ENCODE measurements at regions not wholly inside any gene's neighbourhood (a gene's known extent, or its start where the extent isn't known, plus 50 kb on each side); places are given as distances from the start of the nearest gene placed in this dataset.

DNA sequence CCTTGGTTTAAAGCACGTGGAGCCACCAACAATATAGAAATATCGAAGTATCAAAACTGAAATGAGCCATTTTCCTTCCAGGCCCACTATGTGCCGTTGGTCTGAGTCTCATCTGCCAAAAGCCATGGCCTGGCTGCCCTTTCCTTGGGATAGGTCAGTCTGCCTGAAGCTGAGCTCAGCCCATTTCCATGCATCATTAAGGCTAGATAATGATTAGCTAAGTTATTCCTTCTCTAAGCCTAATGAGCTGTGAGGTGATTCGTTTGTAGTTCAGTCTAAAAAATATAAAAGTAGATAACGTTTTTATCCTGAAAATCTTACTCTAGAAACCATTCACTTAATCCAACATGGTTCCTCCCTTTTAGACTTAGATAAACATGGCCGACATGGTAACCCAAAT is 936.2 kb upstream of the LCORL start:
- H3K27me3 ChIP-seq (ENCODE audit: control insufficient read depth in 1 of 2, insufficient read depth in 2 of 2, low read length in 2 of 2): no peaks in the 10 kb centered on the region
- no peaks in the 10 kb centered on the region for H3K9me3 ChIP-seq (ENCODE audit: control insufficient read depth in 2 of 2, low read length in 2 of 2)
- no peak overlapping the region for H3K4me3 ChIP-seq (ENCODE audit: low read length in 2 of 2)
- H3K27ac ChIP-seq (ENCODE audit: low read length): no peak overlapping the region
- H3K36me3 ChIP-seq (ENCODE audit: control insufficient read depth in 2 of 2, insufficient read depth in 2 of 2, low read length in 2 of 2): no peaks in the 10 kb centered on the region
- H3K4me1 ChIP-seq (ENCODE audit: control insufficient read depth, insufficient read depth, low read length): no peaks in the 10 kb centered on the region
- no peak overlapping the region for H3K9ac ChIP-seq (ENCODE audit: low read length in 2 of 2)

DNA sequence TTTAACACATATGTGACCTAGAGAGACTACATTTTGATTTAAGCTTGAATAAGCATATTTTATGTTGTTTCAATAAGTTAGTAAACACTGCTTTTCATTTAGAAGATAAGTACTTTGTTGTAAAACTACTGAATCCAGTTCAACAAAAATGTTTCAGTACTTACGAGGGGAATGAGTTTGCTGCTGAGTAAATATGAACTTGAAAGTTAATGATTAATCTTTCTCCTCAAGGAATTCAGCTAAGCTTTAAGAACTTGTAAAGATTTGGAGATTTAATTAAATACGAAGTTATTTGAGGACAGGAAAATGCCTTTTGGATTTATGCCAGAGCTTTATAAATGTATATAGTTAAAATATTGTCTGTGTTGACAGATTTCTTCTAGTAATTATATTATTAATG is 933.0 kb upstream of the LCORL start:
- no peak overlapping the region for H3K27ac ChIP-seq (ENCODE audit: low read length)
- H3K4me3 ChIP-seq (ENCODE audit: low read length in 2 of 2): no peak overlapping the region
- H3K9me3 ChIP-seq (ENCODE audit: control insufficient read depth in 2 of 2, low read length in 2 of 2): no peaks in the 10 kb centered on the region
- H3K4me1 ChIP-seq (ENCODE audit: control insufficient read depth, insufficient read depth, low read length): no peaks in the 10 kb centered on the region
- no peaks in the 10 kb centered on the region for H3K36me3 ChIP-seq (ENCODE audit: control insufficient read depth in 2 of 2, insufficient read depth in 2 of 2, low read length in 2 of 2)
- H3K27me3 ChIP-seq (ENCODE audit: control insufficient read depth in 1 of 2, insufficient read depth in 2 of 2, low read length in 2 of 2): no peaks in the 10 kb centered on the region
- no peak overlapping the region for H3K9ac ChIP-seq (ENCODE audit: low read length in 2 of 2)

DNA sequence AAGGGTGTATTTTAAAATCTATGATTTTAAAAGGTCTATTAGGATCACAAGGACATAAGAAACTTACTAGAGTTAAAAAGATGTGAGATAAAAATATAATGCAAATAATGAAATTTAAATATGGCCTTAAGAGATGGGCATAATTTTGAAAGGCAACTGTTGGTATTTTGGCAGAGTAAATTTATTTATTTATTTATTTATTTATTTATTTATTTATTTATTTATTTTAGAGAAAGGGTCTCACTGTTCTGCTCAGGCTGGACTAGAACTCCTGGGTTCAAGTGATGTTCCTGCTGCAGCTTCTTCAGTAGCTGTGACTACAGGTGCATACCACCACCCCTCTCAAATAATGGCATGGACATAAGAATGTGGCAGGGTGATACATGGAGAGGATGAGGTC is 932.1 kb upstream of the LCORL start:
- Histone ChIP-seq H3K36me3 (ENCODE audit: control insufficient read depth in 2 of 2, insufficient read depth in 2 of 2, low read length in 2 of 2) (no peaks in the 10 kb centered on the region), H3K27ac (ENCODE audit: low read length) (no peak overlapping the region), H3K9ac (ENCODE audit: low read length in 2 of 2) (no peak overlapping the region), H3K4me3 (ENCODE audit: low read length in 2 of 2) (no peak overlapping the region), H3K9me3 (ENCODE audit: control insufficient read depth in 2 of 2, low read length in 2 of 2) (no peaks in the 10 kb centered on the region), H3K4me1 (ENCODE audit: control insufficient read depth, insufficient read depth, low read length) (no peaks in the 10 kb centered on the region), H3K27me3 (ENCODE audit: control insufficient read depth in 1 of 2, insufficient read depth in 2 of 2, low read length in 2 of 2) (no peaks in the 10 kb centered on the region)

DNA sequence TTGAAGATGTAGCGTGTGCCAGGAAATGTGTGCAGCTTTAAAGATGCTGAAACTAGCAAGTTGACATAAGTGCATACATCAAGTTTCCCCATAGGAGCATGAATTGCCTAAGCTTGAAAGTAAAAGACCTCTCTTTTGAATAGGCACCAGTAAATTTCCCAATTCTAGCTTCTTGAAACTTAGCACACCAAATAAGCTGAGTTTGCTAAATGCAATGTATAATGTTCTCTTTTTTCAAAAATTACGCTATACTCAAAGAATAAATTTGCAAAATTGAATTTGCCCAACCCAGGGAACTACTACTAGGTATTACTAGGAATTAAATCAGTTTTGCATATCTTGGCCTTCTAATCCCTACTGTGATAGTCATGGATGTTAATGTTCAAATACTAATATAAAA is 923.9 kb upstream of the LCORL start:
- H3K4me3 ChIP-seq (ENCODE audit: low read length in 2 of 2): no peak overlapping the region
- no peak overlapping the region for H3K9ac ChIP-seq (ENCODE audit: low read length in 2 of 2)
- H3K27ac ChIP-seq (ENCODE audit: low read length): no peak overlapping the region
- H3K9me3 ChIP-seq (ENCODE audit: control insufficient read depth in 2 of 2, low read length in 2 of 2): no peaks in the 10 kb centered on the region
- H3K36me3 ChIP-seq (ENCODE audit: control insufficient read depth in 2 of 2, insufficient read depth in 2 of 2, low read length in 2 of 2): no peaks in the 10 kb centered on the region
- H3K27me3 ChIP-seq (ENCODE audit: control insufficient read depth in 1 of 2, insufficient read depth in 2 of 2, low read length in 2 of 2): no peaks in the 10 kb centered on the region
- H3K4me1 ChIP-seq (ENCODE audit: control insufficient read depth, insufficient read depth, low read length): no peaks in the 10 kb centered on the region

DNA sequence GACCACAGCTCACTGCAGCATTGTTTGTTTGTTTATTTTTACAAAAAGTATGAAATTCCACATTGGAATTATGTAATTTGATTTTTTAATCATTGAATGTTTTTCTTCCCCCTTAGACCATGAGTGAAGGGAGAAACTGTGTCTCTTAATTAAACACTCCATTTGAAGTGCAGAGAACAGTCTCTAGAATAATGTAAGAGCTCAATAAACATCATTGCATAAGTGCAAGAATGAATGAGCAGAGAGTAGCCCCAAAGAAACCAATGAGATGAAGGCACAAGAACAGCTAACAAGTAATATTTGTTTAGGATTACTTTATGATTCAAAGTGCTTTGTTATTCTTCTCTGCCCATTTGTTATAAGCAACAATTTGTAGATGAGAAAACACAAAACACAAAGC is 921.3 kb upstream of the LCORL start:
- Histone ChIP-seq H3K4me1 (ENCODE audit: control insufficient read depth, insufficient read depth, low read length) (no peaks in the 10 kb centered on the region), H3K4me3 (ENCODE audit: low read length in 2 of 2) (no peak overlapping the region), H3K27me3 (ENCODE audit: control insufficient read depth in 1 of 2, insufficient read depth in 2 of 2, low read length in 2 of 2) (no peaks in the 10 kb centered on the region), H3K9me3 (ENCODE audit: control insufficient read depth in 2 of 2, low read length in 2 of 2) (no peaks in the 10 kb centered on the region), H3K9ac (ENCODE audit: low read length in 2 of 2) (no peak overlapping the region), H3K36me3 (ENCODE audit: control insufficient read depth in 2 of 2, insufficient read depth in 2 of 2, low read length in 2 of 2) (no peaks in the 10 kb centered on the region), H3K27ac (ENCODE audit: low read length) (no peak overlapping the region)

DNA sequence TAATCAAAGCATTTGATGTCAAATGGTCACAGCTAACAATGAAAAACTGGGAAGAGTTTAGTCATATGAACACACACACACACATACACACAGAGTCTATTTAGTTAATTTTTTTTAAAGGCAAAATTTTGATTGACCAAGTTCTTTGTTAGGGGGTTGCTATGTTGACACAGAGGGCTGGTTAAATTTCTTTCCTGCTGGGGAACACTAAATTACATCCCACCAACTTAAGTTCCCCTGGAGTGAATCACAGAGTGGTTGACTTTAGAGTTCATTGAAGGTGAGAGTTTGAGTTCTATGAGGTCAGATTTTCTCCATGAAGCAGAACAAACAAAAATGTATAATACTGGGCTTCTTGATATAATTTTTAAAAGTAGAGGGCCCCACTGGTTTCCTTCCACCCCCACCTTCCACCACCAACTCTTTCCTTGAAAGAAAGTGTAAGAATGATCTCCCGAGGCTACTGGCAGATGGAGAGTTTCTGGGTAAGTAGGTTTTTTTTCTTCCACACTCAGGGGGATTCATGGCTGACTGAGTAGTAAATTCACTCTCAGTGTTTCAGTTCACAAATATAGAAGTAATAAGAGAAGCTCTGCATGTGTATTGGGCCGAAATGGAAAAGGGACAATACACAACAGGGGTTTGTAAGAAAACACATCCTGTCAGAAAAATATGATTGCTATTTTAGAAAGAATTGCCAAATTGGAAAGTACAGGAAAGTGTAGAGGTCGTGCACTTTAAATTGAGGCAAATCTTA is 917.0 kb upstream of the LCORL start:
- H3K36me3 ChIP-seq (ENCODE audit: control insufficient read depth in 2 of 2, insufficient read depth in 2 of 2, low read length in 2 of 2): no peaks in the 10 kb centered on the region
- no peaks in the 10 kb centered on the region for H3K4me1 ChIP-seq (ENCODE audit: control insufficient read depth, insufficient read depth, low read length)
- H3K9me3 ChIP-seq (ENCODE audit: control insufficient read depth in 2 of 2, low read length in 2 of 2): no peaks in the 10 kb centered on the region
- H3K27ac ChIP-seq (ENCODE audit: low read length): no peak overlapping the region
- no peak overlapping the region for H3K9ac ChIP-seq (ENCODE audit: low read length in 2 of 2)
- no peak overlapping the region for H3K4me3 ChIP-seq (ENCODE audit: low read length in 2 of 2)
- no peaks in the 10 kb centered on the region for H3K27me3 ChIP-seq (ENCODE audit: control insufficient read depth in 1 of 2, insufficient read depth in 2 of 2, low read length in 2 of 2)

DNA sequence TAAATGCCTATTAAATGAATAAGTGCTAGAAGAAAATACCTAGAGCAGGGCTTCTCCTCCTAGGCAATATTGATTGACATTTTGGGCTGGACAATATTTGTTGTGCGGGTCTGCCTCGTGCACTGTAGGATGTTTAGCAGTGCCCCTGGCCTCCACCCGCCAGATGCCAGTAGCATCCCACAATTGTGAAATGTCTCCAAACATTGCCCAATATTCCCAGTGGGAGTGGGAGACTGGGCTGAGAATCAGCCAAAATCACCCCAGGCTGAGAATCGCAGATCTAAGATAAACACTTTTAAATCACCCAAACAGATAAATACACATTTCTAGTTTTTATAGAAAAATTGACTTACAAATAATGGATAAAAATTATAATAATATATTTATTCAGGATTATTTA is 916.2 kb upstream of the LCORL start:
- Histone ChIP-seq H3K4me3 (ENCODE audit: low read length in 2 of 2) (no peak overlapping the region), H3K27ac (ENCODE audit: low read length) (no peak overlapping the region), H3K4me1 (ENCODE audit: control insufficient read depth, insufficient read depth, low read length) (no peaks in the 10 kb centered on the region), H3K36me3 (ENCODE audit: control insufficient read depth in 2 of 2, insufficient read depth in 2 of 2, low read length in 2 of 2) (no peaks in the 10 kb centered on the region), H3K9me3 (ENCODE audit: control insufficient read depth in 2 of 2, low read length in 2 of 2) (no peaks in the 10 kb centered on the region), H3K27me3 (ENCODE audit: control insufficient read depth in 1 of 2, insufficient read depth in 2 of 2, low read length in 2 of 2) (no peaks in the 10 kb centered on the region), H3K9ac (ENCODE audit: low read length in 2 of 2) (no peak overlapping the region)

DNA sequence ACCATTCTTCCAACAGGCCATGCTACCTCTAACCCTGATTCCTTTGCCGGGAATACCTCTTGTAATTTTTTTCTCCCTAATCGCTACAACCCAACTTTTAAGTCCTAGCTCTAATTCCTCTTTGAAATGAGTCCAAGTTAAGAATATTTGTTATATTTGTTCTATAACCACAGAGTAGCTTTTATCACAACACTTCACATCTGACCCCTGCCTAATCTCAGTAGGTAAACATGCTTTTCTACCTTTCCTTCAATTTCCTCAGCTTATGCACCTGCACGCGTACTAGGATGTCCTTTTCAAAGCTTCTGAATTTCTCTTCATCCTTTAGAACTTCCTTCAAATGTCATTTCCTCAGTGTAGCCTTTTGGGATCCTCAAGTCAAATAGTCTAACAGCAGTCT is 915.5 kb upstream of the LCORL start:
- no peaks in the 10 kb centered on the region for H3K9me3 ChIP-seq (ENCODE audit: control insufficient read depth in 2 of 2, low read length in 2 of 2)
- no peak overlapping the region for H3K4me3 ChIP-seq (ENCODE audit: low read length in 2 of 2)
- H3K27me3 ChIP-seq (ENCODE audit: control insufficient read depth in 1 of 2, insufficient read depth in 2 of 2, low read length in 2 of 2): no peaks in the 10 kb centered on the region
- H3K9ac ChIP-seq (ENCODE audit: low read length in 2 of 2): no peak overlapping the region
- no peaks in the 10 kb centered on the region for H3K36me3 ChIP-seq (ENCODE audit: control insufficient read depth in 2 of 2, insufficient read depth in 2 of 2, low read length in 2 of 2)
- no peaks in the 10 kb centered on the region for H3K4me1 ChIP-seq (ENCODE audit: control insufficient read depth, insufficient read depth, low read length)
- H3K27ac ChIP-seq (ENCODE audit: low read length): no peak overlapping the region

DNA sequence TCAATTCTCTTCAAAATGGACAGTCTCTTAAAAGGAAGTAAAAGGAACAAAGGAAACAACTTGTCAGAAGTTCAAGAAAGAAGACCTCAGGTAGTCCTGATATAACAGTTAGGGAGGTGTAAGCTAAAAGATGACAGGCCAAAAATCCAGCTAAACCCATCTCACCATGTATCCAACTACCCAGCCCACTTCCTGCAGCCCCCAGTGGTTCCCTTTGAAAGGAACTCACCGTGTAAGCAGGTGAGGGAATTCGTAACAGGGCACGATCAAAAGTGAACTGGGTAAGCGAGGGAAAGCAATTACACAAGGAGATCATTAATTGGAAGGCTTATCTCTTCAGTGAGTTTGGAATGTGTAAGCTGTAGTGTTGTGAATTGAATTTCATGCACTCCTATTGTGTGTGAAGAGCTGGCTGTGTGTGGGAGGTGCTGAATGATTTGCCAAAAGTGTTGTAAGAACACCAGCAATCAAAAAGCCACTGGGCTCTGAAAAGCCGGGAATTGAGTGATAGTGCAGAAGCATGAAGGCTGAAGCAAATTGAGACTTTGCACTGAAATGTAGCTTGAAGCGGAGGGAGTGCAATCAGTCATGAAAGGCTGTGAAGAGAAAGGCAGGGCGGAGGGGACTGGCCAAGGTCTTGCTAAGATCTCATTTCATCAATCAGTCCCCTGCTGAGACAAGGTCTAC is 914.2 kb upstream of the LCORL start:
- Histone ChIP-seq H3K27ac (ENCODE audit: low read length) (no peak overlapping the region), H3K27me3 (ENCODE audit: control insufficient read depth in 1 of 2, insufficient read depth in 2 of 2, low read length in 2 of 2) (no peaks in the 10 kb centered on the region), H3K4me1 (ENCODE audit: control insufficient read depth, insufficient read depth, low read length) (no peaks in the 10 kb centered on the region), H3K36me3 (ENCODE audit: control insufficient read depth in 2 of 2, insufficient read depth in 2 of 2, low read length in 2 of 2) (no peaks in the 10 kb centered on the region), H3K9me3 (ENCODE audit: control insufficient read depth in 2 of 2, low read length in 2 of 2) (no peaks in the 10 kb centered on the region), H3K4me3 (ENCODE audit: low read length in 2 of 2) (no peak overlapping the region), H3K9ac (ENCODE audit: low read length in 2 of 2) (no peak overlapping the region)

DNA sequence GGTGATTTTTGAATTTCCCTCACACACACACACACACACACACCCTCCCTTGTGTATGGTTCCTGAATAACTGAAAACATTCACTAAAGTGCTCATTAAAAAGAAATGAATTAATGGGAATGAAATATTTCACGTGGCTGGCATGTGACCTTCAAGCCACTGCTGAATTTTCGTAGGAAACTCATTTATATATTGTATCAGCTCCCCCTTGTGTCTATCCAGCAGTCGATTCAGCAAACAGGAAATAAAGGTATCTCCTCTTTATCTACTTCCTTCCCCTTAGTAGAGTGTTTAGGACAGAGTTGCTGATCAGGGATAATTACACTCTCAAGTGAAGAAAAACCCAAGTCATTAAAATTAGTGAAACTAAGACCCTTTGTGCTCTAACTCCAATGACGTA is 912.6 kb upstream of the LCORL start:
- H3K27ac ChIP-seq (ENCODE audit: low read length): no peak overlapping the region
- H3K4me1 ChIP-seq (ENCODE audit: control insufficient read depth, insufficient read depth, low read length): no peaks in the 10 kb centered on the region
- no peaks in the 10 kb centered on the region for H3K27me3 ChIP-seq (ENCODE audit: control insufficient read depth in 1 of 2, insufficient read depth in 2 of 2, low read length in 2 of 2)
- no peaks in the 10 kb centered on the region for H3K9me3 ChIP-seq (ENCODE audit: control insufficient read depth in 2 of 2, low read length in 2 of 2)
- H3K36me3 ChIP-seq (ENCODE audit: control insufficient read depth in 2 of 2, insufficient read depth in 2 of 2, low read length in 2 of 2): no peaks in the 10 kb centered on the region
- no peak overlapping the region for H3K4me3 ChIP-seq (ENCODE audit: low read length in 2 of 2)
- no peak overlapping the region for H3K9ac ChIP-seq (ENCODE audit: low read length in 2 of 2)

DNA sequence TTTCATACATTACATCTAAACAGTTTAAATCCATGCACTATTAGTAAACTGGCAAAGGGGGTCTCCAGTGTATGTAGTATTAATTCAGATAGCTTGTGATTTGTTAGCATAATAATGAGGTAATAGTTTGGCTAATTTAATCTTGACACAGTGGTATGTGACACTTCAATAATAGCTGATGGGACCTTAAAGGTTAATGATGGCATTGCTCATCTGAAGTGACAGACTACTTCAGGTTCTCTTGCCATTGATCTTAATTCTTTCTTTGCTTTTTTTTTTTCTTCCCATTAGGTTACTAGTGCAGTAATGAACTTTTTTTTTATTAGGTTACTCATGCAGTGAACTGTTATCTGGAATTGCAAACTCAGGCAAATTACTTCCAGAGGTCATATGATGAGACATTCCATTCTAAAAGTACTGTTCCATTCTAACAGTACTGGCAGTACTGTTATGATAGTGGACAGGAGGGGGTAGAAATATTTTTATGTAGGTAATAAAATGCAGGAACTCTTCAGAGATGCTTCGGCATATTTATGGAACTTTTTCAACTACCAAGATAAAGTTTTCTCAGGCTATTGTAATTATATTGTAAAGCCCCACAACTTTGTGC is 911.3 kb upstream of the LCORL start:
- no peaks in the 10 kb centered on the region for H3K4me1 ChIP-seq (ENCODE audit: control insufficient read depth, insufficient read depth, low read length)
- H3K4me3 ChIP-seq (ENCODE audit: low read length in 2 of 2): no peak overlapping the region
- no peak overlapping the region for H3K27ac ChIP-seq (ENCODE audit: low read length)
- no peak overlapping the region for H3K9ac ChIP-seq (ENCODE audit: low read length in 2 of 2)
- H3K9me3 ChIP-seq (ENCODE audit: control insufficient read depth in 2 of 2, low read length in 2 of 2): no peaks in the 10 kb centered on the region
- no peaks in the 10 kb centered on the region for H3K27me3 ChIP-seq (ENCODE audit: control insufficient read depth in 1 of 2, insufficient read depth in 2 of 2, low read length in 2 of 2)
- no peaks in the 10 kb centered on the region for H3K36me3 ChIP-seq (ENCODE audit: control insufficient read depth in 2 of 2, insufficient read depth in 2 of 2, low read length in 2 of 2)
